Calu3 (cell line): ENCODE measurements at regions not wholly inside any gene's neighbourhood (a gene's known extent, or its start where the extent isn't known, plus 50 kb on each side); places are given as distances from the start of the nearest gene placed in this dataset.

Experiments used
- BruUV-seq: library from RNA; stranded (reverse); fragments of 400-500 nt; replicated peaks from 2 replicates; lab custom pipeline; 2021; lab: Mats Ljungman, UMichigan
- CTCF ChIA-PET: fragments of 300-600 bp; sonication (Branson Sonifier 250); formaldehyde crosslinking; loops from one replicate; lab custom pipeline; 2022; ENCODE audit warnings: antibody characterized with exemption; lab: Charles Lee
- DNase-seq: peaks from one replicate; pipeline ENCODE4 v3.0.0; 2022
- H3K27ac Mint-ChIP-seq: one replicate; pipeline ENCODE4 v1.8.0; 2022; ENCODE audit warnings: mixed read lengths; ENCODE audit not compliant: unreplicated experiment
- H3K27me3 Mint-ChIP-seq: one replicate; pipeline ENCODE4 v1.8.0; 2022; ENCODE audit warnings: mixed read lengths; ENCODE audit not compliant: unreplicated experiment
- H3K36me3 Mint-ChIP-seq: one replicate; pipeline ENCODE4 v1.8.0; 2022; ENCODE audit warnings: mild to moderate bottlenecking, moderate library complexity, mixed read lengths; ENCODE audit not compliant: insufficient read depth, unreplicated experiment
- H3K4me1 Mint-ChIP-seq: one replicate; pipeline ENCODE4 v1.8.0; 2022; ENCODE audit warnings: mild to moderate bottlenecking, low read depth, mixed read lengths; ENCODE audit not compliant: unreplicated experiment
- H3K4me3 Mint-ChIP-seq: one replicate; pipeline ENCODE4 v1.8.0; 2022; ENCODE audit warnings: mild to moderate bottlenecking, low read depth, moderate library complexity, mixed read lengths; ENCODE audit not compliant: unreplicated experiment
- H3K9me3 Mint-ChIP-seq: one replicate; pipeline ENCODE4 v1.8.0; 2022; ENCODE audit warnings: low read depth, mixed read lengths; ENCODE audit not compliant: unreplicated experiment
- CTCF ChIP-seq: fragments of 200-600 bp; IDR thresholded peaks from one replicate; pipeline ENCODE4 v1.8.0; 2022; ENCODE audit warnings: antibody characterized with exemption; ENCODE audit not compliant: unreplicated experiment
- intact Hi-C: fragments of 100-400 bp; cut with micrococcal nuclease; formaldehyde crosslinking; loops from one replicate; pipeline ENCODE4 v1.10.0; 2022; ENCODE audit not compliant: unreplicated experiment

DNA sequence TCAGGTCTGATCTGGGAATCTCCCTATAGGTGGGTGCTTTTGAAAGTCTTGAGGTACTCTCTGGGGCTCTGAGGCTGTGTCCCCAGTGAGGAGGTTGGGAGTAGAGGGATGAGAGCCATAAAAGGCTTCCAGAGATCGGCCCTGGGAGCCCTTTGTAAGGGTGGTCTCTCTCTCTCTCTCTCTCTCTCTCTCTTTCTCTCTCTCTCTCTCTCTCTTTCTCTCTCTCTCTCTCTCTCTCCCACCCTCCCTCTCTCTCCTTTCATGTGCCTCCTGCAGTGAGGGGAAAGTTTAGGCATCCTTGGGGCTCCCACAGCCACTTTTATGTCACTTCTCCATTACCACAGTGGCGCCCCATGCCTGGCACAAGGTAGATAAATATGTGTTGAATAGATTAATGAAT lies 271.3 kb upstream of the N4BP1 start:
- no TSS peak for BruUV-seq
- CTCF ChIA-PET = no interaction called here
- intact Hi-C loops = no loop called here
- H3K4me1 Mint-ChIP-seq = no peaks in the 10 kb centered on the region
- peaks cover 30% of the 10 kb centered on the region for H3K27me3 Mint-ChIP-seq
- no peak overlapping the region for H3K4me3 Mint-ChIP-seq
- DNase-seq = no peak
- H3K36me3 Mint-ChIP-seq = no peaks in the 10 kb centered on the region
- H3K27ac Mint-ChIP-seq = no peak overlapping the region
- no peaks in the 10 kb centered on the region for H3K9me3 Mint-ChIP-seq
- no peak for TF ChIP-seq CTCF

DNA sequence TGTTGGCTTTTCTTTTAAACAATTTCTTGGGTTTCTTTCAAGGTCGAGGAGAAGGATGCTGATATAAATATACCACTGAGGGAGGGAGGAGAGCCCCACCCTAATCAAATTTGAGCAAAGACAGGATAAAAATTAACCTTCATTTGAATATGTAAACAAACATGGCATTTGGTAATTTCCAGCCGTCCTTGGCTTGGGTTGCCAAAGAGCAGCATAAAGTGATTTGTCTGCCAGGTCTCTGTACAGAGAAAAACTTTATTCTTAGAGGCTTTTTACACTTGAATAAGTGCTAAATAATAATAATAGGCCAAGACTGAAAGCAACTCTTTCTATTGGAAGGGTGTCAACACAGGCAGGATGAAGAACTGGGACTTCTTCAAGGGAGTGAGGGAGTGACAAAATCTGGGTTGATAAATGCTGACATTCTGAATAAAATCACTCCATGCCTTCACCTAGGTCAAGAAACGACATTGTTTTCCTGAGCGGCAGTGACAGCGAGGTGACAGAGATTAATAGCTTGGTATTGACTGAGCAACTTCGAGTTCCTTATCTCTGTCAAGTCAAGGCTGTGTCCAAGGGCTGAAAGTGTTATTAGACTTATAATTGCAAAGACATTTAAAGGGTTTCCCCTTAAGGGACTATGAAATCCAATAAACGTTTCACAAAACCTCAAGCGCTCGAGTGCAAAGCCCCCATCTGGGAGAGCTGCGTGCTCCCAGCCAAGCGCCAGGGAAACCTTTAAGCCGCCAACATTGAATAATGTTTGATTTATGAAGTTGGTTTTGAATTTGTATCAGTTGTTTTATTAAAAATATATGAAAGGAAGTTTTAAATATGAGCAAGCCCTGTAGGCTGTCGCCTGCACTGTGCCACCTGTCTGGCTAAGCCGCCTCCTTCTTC lies 269.5 kb upstream of the N4BP1 start:
- CTCF ChIA-PET = no interaction called here
- no peak for TF ChIP-seq CTCF
- no peak for DNase-seq
- Mint-ChIP-seq H3K27me3 (peaks cover 36% of the 10 kb centered on the region), H3K4me1 (no peaks in the 10 kb centered on the region), H3K4me3 (no peak overlapping the region), H3K9me3 (no peaks in the 10 kb centered on the region), H3K36me3 (no peaks in the 10 kb centered on the region), H3K27ac (no peak overlapping the region)
- intact Hi-C loops = loop anchor here (10.0 kb wide), 1 partner anchor 195 kb away; no protein-coding TSS in a partner anchor
- BruUV-seq = no TSS peak

DNA sequence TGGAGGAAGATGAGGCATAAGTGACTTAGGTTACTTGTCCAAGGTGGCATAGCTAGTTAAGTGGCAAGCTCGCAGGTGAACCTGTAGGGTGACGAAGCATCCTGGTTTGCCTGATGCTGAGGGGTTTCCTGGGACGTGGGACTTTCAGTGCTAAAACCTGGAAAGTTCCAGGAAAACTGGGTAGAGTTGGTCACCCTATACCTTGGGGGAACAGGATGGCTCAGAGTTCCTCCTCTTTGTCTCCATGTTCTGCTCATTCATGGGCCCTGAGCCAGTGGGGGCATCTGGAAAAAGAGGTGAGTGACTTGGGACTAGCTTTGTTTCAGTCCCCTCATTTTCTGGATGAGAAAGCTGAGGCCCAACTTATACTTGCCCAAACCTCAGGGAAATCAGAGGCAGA lies 268.0 kb upstream of the N4BP1 start:
- Mint-ChIP-seq H3K27me3 (peaks cover 46% of the 10 kb centered on the region), H3K9me3 (no peaks in the 10 kb centered on the region), H3K4me3 (no peak overlapping the region), H3K27ac (no peak overlapping the region), H3K4me1 (no peaks in the 10 kb centered on the region), H3K36me3 (no peaks in the 10 kb centered on the region)
- no peak for DNase-seq
- no TSS peak for BruUV-seq
- TF ChIP-seq CTCF = no peak
- CTCF ChIA-PET = interaction anchor here (0.7 to 1.0 kb wide), 3 partner anchors 13 to 532 kb away, joined by 3 read pairs; no protein-coding TSS in a partner anchor
- intact Hi-C loops = loop anchor here (10.0 kb wide), 1 partner anchor 193 kb away; no protein-coding TSS in a partner anchor

GRCh38 chr16:48870141-48870540 lies 260.2 kb upstream of the N4BP1 start:
- Mint-ChIP-seq H3K9me3 (no peaks in the 10 kb centered on the region), H3K27ac (no peak overlapping the region), H3K4me3 (no peak overlapping the region), H3K36me3 (no peaks in the 10 kb centered on the region), H3K27me3 (peaks cover 43% of the 10 kb centered on the region), H3K4me1 (no peaks in the 10 kb centered on the region)
- CTCF ChIA-PET = no interaction called here
- TF ChIP-seq CTCF = no peak
- intact Hi-C loops = loop anchor here (10.0 kb wide), 1 partner anchor 185 kb away; no protein-coding TSS in a partner anchor
- BruUV-seq = no TSS peak
- no peak for DNase-seq
